ENCODE measurements at regions not wholly inside any gene's neighbourhood (a gene's known extent, or its start where the extent isn't known, plus 50 kb on each side); places are given as distances from the start of the nearest gene placed in this dataset.

- no peak overlapping the region for H3K4me3 ChIP-seq (ENCODE audit: low read depth, low read length)
- ChIA-PET POLR2A (interaction anchor here (3.0 kb wide), 1 partner anchor 96 kb away, joined by 29 read pairs; the partner anchor contains the start of gene PMAIP1), CTCF (interaction anchor here (0.6 to 2.9 kb wide), 54 partner anchors 9 to 1609 kb away, joined by 3 to 48 read pairs (median 4); partner anchors contain the start of gene PMAIP1)
- H3K9me3 ChIP-seq (ENCODE audit: control insufficient read depth, insufficient read depth, low read depth, low read length), result no peaks in the 10 kb centered on the region
- no peaks in the 10 kb centered on the region for H3K36me3 ChIP-seq (ENCODE audit: control insufficient read depth in 2 of 2, insufficient read depth in 1 of 2, low read length in 2 of 2)
- H3K4me1 ChIP-seq (ENCODE audit: control insufficient read depth, insufficient read depth, low read length), result no peaks in the 10 kb centered on the region
- no peak overlapping the region for H3K27ac ChIP-seq (ENCODE audit: extremely low read depth, low read depth, low read length)
- peak; percentile 95 for TF ChIP-seq SCRT1 (tag by site-specific recombination; IDR thresholded peaks at IDR 0.05; ENCODE audit: borderline replicate concordance)
- TF ChIP-seq SCRT2 (tag by site-specific recombination; IDR thresholded peaks at IDR 0.05), result peak; percentile 94
- TF ChIP-seq ZNF112 (tag by site-specific recombination; IDR thresholded peaks at IDR 0.05), result no peak
- no peak for TF ChIP-seq ZNF37A (tag by site-specific recombination; IDR thresholded peaks at IDR 0.05)
- peak; percentile 61 for TF ChIP-seq ZNF654 (tag by site-specific recombination; IDR thresholded peaks at IDR 0.05; ENCODE audit: low read depth)
- TF ChIP-seq WT1 (tag by site-specific recombination; IDR thresholded peaks at IDR 0.05), result no peak
- TF ChIP-seq YY1 (tag by site-specific recombination; IDR thresholded peaks at IDR 0.05), result no peak
- TF ChIP-seq ZNF202 (tag by site-specific recombination; IDR thresholded peaks at IDR 0.05; ENCODE audit: borderline replicate concordance), result no peak
- TF ChIP-seq ZBTB44 (tag by site-specific recombination; IDR thresholded peaks at IDR 0.05), result no peak
Measured at GRCh38 chr18:59996370-59996966, 96.7 kb downstream of the PMAIP1 start.

DNA sequence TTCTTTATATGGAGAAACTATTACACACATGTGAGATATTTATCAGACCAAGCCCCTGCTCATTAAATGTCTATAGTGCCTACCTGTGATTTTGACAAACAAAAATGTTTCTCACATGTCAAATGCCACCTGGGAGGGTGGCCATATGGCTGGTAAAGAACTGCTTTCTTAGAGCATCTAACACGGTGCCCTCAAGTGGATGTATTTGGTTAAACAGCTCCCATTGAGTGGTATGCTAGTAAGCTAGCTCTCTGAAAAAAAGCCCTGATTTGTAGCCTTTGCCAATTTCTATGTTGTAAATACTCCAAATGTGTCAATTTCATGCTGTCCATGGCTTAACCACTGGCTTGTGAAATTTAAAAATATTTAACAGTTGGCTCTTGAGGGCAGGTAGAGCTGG, 94.6 kb downstream of the PMAIP1 start:
- no peaks in the 10 kb centered on the region for H3K9me3 ChIP-seq (ENCODE audit: control insufficient read depth, insufficient read depth, low read depth, low read length)
- no peak overlapping the region for H3K27ac ChIP-seq (ENCODE audit: extremely low read depth, low read depth, low read length)
- no peaks in the 10 kb centered on the region for H3K36me3 ChIP-seq (ENCODE audit: control insufficient read depth in 2 of 2, insufficient read depth in 1 of 2, low read length in 2 of 2)
- POLR2A ChIA-PET, result interaction anchor here (1.1 to 3.0 kb wide), 2 partner anchors 88 to 94 kb away, joined by 5 to 29 read pairs; partner anchors contain the start of gene PMAIP1
- no peak overlapping the region for H3K4me3 ChIP-seq (ENCODE audit: low read depth, low read length)
- TF ChIP-seq SP2 (tag by site-specific recombination; IDR thresholded peaks at IDR 0.05) (no peak), MZF1 (tag by site-specific recombination; IDR thresholded peaks at IDR 0.05; ENCODE audit: borderline replicate concordance) (no peak), GLI4 (tag by site-specific recombination; IDR thresholded peaks at IDR 0.05) (no peak), ZNF394 (tag by site-specific recombination; IDR thresholded peaks at IDR 0.05; ENCODE audit: borderline replicate concordance) (no peak), GLIS2 (tag by site-specific recombination; IDR thresholded peaks at IDR 0.05) (no peak), ZNF830 (tag by site-specific recombination; IDR thresholded peaks at IDR 0.05; ENCODE audit: low read depth) (no peak), ZSCAN23 (tag by site-specific recombination; IDR thresholded peaks at IDR 0.05) (no peak), SCRT2 (tag by site-specific recombination; IDR thresholded peaks at IDR 0.05) (no peak), SCRT1 (tag by site-specific recombination; IDR thresholded peaks at IDR 0.05; ENCODE audit: borderline replicate concordance) (no peak), ZNF664 (tag by site-specific recombination; IDR thresholded peaks at IDR 0.05) (no peak), ZNF132 (tag by site-specific recombination; IDR thresholded peaks at IDR 0.05; ENCODE audit: borderline replicate concordance) (no peak)
- TF ChIP-seq, protein P1, sequence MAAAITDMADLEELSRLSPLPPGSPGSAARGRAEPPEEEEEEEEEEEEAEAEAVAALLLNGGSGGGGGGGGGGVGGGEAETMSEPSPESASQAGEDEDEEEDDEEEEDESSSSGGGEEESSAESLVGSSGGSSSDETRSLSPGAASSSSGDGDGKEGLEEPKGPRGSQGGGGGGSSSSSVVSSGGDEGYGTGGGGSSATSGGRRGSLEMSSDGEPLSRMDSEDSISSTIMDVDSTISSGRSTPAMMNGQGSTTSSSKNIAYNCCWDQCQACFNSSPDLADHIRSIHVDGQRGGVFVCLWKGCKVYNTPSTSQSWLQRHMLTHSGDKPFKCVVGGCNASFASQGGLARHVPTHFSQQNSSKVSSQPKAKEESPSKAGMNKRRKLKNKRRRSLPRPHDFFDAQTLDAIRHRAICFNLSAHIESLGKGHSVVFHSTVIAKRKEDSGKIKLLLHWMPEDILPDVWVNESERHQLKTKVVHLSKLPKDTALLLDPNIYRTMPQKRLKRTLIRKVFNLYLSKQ (tag by site-specific recombination; IDR thresholded peaks at IDR 0.05; ENCODE audit: borderline replicate concordance), result no peak
- TF ChIP-seq, protein P2, sequence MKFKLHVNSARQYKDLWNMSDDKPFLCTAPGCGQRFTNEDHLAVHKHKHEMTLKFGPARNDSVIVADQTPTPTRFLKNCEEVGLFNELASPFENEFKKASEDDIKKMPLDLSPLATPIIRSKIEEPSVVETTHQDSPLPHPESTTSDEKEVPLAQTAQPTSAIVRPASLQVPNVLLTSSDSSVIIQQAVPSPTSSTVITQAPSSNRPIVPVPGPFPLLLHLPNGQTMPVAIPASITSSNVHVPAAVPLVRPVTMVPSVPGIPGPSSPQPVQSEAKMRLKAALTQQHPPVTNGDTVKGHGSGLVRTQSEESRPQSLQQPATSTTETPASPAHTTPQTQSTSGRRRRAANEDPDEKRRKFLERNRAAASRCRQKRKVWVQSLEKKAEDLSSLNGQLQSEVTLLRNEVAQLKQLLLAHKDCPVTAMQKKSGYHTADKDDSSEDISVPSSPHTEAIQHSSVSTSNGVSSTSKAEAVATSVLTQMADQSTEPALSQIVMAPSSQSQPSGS (tag by site-specific recombination; IDR thresholded peaks at IDR 0.05; ENCODE audit: low read depth), result no peak
- CTCF ChIA-PET, result interaction anchor here (0.5 to 2.9 kb wide), 21 partner anchors 14 to 745 kb away, joined by 3 to 48 read pairs (median 4); partner anchors contain the start of gene CCBE1
- peaks cover 10% of the 10 kb centered on the region for H3K4me1 ChIP-seq (ENCODE audit: control insufficient read depth, insufficient read depth, low read length)

Data from HEK293 (cell line).